GM19463 (cell line): ENCODE measurements at regions not wholly inside any gene's neighbourhood (a gene's known extent, or its start where the extent isn't known, plus 50 kb on each side); places are given as distances from the start of the nearest gene placed in this dataset.
"Not testable (repeated sequence)": the region's sequence is repeated elsewhere in the genome, so short reads cannot be mapped to it uniquely, and the experiment has no call there.

ENCODE experiments used
- ATAC-seq: cut with Tn5 transposase; IDR thresholded peaks from one replicate; pipeline ENCODE4 v1.9.1; 2021; ENCODE audit warnings: mild to moderate bottlenecking, moderate library complexity; ENCODE audit not compliant: unreplicated experiment

DNA sequence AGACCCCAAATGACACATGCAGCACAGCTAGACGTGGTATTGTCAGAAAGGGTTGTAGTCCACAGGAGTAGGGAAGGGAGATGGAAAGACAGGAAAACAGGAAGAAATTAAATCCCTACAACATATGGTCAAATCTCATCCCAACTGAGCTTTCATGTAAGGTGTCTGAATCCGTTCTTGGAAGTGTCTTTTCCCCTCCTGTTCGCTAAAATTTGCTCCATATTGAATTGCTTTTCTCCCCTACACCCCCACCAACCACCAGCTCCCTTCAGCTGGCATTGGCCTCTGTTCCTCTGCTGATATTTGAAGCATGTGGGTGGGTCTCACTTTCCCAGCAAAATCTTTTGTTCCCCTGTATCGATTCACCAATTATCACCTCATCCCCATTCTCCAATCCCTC is 376.2 kb upstream of the WWC1 start:
- no peak for ATAC-seq

DNA sequence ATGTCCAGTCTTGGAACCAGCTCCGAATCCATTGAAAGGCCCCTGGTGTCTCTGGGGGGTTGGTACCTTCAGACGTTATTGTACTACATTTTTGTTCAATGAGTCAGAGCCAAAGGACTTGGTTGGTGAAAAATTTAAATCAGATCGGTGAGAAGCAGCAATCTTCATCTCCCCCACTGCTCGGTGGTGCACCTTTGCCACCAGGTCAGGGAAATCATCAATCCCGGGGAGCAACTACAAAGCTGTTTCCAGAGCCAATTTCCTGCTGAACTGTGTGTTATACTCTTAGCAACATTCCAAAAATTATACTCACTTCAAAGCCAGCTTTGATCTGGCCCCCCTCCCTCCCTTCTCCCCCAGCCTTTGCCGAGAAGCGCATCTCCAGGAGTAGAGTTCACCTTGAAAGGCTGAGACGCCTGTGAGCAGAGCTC is 375.2 kb upstream of the WWC1 start:
- no peak for ATAC-seq

DNA sequence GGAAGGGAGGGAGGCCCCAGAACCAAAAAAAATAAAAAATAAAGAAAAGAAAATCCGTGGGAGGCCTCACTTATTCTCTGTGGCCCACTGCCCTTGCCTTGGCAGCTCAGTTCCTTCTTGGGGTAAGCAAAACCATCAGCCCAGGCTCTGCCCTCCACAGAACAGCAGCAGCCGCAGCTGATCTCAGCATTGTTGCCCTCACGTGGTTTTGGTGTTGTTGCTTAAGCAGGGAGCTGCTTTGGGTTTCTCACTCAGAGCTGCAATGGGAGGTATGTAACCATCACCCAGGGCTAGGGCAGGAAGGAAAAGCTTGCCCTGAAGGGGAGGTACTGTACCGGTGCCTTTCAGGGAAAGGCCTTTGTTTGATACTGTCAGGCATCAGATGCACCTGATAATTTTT is 374.7 kb upstream of the WWC1 start:
- no peak for ATAC-seq

DNA sequence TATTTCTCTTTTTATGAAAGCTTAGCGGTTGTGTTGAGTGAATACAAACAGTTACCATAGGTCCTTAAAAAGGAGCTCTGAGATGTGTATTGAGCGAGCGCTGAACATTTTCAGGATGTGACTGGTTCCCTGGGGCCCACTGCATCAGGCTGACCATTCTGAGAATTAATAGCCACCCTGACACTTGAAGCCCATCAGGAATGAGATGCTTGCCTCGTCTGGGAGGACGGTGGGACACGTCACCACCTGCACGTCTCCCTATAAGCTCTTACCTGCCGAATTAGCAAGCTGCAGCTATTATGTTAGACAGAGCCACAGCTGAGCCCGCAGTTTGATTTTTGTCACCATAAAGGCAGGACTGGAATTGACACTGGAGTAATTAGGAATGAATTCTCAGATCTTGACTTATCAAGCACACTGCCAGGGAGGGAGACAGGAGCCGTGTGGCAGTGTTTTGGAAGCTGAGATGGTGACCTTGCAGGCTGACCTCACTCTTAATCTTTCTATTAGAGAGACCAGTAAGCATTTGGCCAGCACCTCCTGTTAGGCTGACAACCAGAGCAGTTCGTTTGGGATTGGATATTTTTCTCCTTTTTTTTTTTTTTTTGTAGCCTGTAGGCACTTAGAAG is 373.1 kb upstream of the WWC1 start:
- no peak for ATAC-seq

DNA sequence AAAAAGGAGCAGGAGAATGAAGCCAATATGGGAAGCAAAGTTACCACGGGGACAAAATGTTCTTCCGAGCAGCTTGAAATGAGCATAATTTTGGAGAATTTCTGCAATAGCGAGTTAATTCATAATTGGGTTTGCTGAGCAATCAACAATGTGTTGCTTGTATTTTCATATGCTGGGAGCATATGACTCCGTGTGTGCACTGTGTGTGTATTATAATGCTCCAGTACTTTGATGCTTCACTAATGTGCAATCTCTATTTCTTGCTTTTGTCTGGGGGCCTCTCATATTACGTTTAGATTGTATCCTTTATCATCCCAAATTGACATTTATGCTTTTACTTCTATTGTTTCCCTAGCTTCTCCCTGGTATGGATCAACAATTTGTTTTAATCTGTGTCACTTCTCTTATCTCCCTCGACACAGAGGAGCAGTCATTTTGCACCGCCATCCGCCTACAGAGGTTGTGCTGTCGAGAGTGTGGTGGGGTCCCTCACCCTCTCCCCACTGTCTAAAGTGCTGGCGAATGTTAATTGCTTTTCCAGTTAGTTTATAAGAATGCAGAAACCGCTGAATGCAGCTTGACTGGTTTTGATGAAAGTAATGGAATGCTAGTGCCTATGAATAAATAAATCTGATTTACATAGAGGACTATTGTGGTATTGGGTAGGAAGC is 372.5 kb upstream of the WWC1 start:
- no peak for ATAC-seq

DNA sequence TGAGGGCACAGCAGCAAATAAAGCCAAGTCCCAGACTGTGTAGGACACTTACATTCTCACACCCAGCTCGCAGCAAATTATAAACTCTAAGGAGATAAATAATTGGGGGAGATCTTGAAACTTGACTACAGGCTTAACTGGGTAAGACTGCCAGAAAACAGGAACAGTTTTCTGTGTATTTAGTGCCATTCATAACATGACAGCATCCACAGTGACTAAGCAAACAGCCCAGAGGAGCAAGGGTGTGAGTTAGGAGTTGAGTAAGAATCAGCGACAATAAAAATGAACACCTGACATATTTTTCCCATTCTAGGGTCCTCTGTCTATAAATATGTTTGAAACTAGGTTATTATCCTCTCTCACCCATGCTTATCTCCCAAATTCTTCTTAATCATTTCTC is 370.9 kb upstream of the WWC1 start:
- no peak for ATAC-seq

DNA sequence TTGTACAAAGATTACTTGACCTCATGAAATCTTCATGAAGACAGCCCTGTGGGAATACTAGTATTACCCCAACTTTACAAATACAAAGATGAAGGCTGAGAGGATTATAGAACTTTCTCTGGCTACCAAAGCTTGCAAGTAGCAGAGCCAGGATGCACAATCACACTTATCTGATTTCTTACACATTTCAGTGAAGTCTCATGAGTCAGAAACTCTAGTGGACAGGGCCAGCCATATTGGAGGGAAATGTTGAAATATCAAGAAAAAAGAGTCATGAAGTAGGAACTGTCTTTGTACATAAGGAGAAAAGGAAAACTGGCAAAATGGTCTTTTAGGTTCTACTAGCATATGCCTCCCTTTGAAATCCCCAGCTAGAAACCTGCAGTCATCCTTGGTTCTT is 369.6 kb upstream of the WWC1 start:
- ATAC-seq: no peak

DNA sequence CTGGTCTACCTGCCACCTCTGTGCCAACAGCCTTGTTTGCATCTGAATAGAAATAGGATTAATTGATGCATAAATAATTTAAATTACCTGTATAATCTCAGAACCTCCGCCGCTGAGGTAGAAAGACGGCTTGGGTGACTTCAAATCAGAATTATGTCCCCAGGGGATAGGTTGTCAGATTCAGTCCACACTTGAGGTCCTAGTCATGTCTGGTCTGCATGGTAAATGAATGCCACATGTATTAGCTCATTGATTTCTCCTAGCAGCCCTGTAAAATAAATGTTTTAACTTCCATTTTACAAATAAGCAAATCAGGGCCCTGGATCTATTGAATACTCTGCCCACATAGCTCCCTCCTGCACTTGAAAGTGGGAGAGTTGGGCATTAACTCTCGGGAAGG is 368.0 kb upstream of the WWC1 start:
- no peak for ATAC-seq

DNA sequence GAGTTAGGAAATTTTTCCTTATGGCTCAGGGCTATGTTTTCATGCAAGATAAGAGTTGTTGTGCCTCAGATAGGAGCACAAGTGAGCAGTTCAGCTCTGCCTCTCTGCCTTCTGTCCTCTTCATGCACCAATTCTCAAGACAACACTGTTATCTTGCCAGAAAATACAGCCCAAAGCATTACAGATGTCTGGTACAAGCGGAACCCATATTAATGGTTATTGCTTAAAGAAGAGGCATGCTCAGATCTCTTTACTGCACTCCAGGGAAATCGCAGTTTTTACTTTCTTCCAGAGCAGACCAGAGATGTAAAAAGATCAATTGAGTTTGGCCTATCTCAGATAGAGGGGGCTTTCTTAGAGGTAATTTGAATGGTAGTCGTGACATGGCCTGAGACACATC is 361.6 kb upstream of the WWC1 start:
- no peak for ATAC-seq

DNA sequence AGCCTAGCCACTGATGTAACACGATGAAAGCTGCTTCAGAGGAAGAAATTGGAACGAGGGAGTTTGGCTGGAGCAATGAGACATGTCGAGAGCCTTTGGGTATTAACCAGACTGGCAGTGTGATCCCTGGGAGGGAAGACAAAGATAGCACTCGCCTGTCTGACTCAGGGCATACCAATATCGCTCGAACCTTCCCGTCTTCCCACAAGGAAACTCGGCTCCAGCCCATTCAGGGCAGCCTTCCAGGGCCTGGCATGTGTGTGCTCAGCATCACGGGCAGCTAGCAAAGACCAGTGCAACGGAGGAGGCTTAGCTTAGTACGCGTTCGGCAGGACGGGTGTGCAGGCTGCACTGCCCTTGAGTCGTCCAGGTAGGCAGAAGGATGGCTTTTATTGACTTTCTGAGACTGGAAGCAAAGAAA is 356.9 kb upstream of the WWC1 start:
- ATAC-seq: no peak

DNA sequence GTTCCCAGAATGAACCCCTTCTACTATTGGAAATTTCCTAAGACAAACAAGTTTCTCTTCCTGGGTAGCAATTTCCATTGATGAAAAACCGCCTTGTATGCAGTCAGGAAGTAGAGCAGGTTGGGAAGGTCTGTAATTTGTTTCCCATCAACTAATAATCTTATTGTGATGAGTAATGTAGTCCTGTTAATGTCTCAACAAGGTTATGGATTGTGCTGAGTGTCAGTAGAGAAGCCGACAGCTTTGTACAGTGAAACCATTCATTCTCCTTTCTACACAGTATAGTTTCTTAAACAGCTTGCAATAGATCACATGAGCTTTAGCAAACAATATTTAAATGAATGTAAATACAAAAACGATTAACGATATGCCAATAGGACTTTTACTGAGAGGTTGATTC is 355.4 kb upstream of the WWC1 start:
- ATAC-seq: no peak

DNA sequence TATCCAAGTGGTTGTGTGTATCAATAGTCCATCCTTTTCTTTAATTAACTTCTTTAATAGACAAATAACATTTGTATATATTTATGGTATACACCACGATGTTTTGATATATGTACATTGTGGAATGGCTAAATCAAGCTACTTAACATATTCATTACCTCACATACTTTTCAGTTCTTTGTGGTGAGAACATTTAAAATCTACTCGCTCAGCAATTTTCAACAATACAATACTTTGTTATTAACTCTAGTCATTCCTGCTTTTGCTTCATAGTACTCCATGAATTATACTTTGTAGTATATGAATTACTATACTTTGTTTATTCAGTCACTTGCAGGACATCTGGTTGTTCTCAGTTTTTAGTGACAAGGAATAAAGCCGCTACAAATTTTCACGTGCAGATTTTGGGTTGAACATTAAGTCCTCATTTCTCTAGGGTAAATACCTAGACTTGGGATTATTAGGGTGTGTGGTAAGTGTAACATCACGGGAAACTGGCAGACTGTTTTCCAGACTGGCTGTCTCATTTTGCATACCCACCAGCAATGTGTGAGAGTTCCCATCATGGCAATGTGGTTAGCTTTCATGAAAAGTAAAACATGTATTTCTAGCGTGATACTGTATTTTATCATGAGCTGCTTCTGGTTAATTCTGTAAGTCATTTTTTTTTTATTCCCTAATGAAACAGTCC is 354.4 kb upstream of the WWC1 start:
- no peak for ATAC-seq

DNA sequence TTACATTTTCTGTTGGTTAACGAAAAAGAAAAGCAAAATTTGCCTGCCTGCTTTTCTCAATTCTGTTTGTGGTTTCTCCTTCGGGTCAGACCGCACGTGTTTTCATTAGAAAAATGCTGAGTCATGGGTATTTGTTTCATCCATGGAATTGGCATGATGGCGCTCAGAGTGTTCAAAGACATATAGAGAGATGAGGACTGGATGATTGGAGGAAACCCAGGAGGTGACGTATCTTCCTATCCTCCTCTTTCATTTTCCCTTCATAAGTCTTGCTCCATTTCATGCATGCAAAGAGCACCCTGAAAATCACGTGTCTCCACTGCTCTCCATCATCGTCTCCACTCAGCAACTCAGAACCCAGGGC is 353.8 kb upstream of the WWC1 start:
- no peak for ATAC-seq

DNA sequence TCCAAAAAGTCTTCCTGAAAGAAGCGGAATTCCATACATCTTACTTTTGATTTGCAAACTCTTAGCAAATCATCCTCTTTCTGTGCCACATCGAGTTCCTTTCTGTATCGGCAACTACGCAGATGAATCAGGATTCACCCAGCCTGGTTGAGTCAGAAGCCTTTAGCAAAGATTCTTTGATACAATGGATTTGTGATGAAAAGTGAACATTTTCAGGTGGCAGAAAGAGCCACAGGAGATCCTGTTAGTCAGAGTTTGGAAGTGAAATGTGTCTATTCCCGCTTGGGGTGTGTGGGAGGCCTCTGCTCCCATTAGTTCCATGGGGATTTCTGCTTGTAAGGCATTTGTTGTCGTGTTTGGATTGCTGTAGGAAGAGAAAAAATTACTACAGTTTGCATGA is 351.8 kb upstream of the WWC1 start:
- ATAC-seq: no peak

DNA sequence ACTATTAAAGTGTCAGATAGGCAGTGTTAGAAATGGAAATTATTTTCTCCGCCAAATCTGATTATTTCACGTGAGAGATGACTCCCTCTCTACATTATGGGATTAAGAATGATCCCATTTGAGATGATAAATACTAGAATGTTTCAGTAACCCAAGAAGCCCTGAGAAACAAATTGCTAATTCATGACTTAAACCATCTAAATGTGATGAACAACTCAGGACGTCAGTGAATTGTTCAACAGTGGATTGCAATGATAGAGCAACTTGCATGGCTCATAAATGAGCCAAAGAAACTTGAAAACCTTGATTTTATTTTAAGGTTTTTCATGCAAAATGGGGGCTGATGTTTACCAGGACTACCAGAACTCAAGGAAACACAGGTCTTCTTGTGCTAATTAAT is 350.5 kb upstream of the WWC1 start:
- ATAC-seq: no peak

DNA sequence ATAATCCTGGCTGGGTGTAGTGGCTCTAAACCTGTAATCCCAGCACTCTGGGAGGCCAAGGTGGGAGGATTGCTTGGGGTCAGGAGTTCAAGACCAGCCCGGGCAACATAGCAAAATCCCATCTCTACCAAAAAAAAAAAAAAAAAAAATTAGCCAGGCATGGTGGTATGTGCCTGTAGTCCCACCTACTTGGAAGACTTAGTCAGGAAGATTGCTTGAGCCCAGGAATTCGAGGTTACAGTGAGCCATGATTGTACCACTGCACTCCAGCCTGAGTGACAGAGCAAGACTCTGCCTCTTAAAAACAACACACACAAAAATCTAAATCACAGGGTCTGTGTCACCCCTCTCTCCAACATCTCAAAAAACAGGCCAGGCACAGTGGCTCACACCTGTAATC is 349.9 kb upstream of the WWC1 start:
- ATAC-seq: not testable (repeated sequence)

DNA sequence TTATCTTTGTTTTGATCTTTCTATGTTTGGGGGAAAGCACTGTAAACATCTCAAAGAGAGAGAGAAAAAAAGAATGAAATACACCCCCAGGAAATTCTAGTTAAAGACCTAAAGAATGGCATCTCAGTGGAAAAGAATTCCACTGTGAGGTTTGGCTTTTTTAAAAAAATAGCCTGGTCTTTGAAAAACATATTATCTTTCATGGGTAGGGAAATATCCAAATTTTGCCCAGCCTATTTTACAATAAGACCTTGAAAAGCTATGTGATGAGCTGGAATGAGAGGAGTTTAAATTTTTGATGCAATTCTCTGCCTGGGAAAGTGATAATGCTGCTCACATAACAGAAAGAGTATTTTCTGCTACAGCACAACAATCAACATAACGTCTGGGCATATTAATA is 348.1 kb upstream of the WWC1 start:
- ATAC-seq: no peak

DNA sequence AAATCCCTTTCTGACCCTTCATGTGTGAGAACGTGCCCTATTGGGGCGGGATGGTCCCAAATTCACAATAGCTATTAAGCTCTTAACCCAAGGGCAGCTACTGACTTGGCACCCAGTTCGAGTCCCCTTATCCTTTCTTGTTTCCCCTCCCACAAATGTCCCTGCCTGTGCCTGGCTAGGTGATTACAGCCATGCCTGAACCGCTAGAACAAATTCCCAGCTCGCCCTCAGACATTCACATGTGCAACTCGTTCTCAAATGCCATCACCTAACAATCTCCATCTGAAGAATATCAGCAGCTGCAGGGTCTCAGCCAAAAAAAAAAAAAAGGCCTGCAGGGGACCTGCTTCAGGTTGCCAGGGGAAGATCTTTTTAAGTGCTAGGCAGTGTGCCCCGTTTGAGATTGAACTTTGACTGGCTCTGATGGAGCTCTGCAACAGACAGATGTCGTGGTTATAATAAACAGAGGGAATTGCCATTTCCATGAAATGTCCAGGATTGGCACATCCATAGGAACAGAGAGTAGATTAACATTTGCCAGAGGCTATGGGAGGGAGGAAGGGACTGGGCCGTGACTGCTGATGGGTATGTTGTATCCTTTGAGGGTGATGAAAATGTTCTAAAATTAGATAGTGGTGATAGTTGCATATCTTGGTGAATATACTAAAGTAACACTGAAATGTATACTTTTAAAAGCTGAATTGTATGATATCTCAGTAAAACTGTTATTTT is 347.2 kb upstream of the WWC1 start:
- no peak for ATAC-seq

DNA sequence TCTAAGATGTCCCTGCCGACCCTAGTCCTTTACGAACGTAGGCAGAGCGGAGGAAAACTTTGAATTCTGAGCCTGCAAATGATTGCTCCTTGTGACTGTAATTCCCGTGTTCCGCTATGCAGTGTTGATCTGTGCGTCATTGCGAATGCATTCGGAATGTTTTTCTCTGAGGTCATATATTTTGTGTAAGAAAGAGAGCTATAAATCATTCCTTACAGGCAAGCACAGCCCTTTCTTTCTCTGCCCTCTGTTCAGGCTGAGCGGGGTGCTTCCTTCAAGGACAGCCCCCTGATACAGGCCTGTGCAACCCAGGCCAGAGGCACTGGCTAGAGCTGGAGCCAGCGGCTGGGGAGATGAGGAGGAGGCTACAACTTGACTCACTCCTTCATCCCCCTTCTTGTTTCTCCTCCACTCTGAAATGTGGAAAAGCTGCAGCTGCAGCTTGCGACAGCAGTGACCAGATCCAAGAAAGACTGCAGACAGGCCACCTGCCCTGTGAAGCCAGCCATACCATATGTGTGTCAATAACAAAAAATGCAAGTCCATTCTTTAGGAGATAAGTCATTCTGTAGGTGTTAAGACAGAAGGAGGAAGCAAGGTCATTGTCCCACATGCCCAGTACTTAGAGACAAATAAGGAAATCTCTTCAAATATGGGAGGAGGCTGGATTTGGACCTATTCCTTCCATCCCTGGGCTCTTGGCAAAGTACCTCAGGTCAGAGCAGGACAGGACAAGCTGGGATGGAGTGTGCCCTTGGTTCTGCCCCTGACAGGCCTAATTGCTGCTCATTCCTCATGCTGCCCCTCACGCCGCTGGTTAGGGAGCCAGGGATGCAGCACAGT is 345.7 kb upstream of the WWC1 start:
- no peak for ATAC-seq

DNA sequence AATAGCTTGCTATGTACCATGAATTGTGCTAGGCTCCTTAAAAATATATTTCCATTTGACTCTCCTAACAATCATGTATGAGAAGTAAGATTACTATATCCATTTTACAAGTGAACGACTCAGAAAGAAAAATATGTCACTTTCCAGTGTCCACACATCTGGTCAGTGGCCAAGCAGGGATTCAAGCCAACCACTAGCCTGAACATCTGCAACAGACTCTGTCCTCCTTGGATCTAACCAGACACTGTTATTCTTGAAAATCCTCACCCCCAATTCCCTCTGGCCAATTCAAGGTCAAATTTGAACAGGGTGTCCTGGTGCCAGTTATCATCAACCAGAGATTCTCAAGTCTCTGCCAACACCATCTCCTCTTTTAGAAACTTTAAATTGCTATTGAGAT is 344.1 kb upstream of the WWC1 start:
- no peak for ATAC-seq

DNA sequence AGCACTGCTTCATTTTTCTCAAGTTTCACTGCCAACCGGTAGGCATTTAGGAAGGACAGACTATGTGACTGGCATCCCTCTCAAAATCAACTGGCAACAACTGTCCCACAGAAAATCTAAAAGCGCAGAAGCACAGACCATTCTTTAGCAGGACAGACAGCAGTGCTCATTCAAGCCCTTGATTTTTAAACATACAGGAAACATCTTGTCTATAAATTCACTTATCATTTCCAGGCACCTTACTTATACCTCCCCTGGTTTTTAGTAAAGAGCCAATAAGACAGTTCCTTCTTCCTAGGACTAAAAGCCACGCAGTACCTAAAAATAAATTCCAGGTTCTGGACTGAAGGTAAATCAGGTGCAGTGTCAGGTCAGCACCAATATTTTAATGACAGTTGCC is 343.2 kb upstream of the WWC1 start:
- no peak for ATAC-seq
